GM18520 (cell line): ENCODE measurements at regions not wholly inside any gene's neighbourhood (a gene's known extent, or its start where the extent isn't known, plus 50 kb on each side); places are given as distances from the start of the nearest gene placed in this dataset.

ENCODE experiments used
- ATAC-seq: cut with Tn5 transposase; IDR thresholded peaks from one replicate; pipeline ENCODE4 v1.9.1; 2021; ENCODE audit not compliant: unreplicated experiment

DNA sequence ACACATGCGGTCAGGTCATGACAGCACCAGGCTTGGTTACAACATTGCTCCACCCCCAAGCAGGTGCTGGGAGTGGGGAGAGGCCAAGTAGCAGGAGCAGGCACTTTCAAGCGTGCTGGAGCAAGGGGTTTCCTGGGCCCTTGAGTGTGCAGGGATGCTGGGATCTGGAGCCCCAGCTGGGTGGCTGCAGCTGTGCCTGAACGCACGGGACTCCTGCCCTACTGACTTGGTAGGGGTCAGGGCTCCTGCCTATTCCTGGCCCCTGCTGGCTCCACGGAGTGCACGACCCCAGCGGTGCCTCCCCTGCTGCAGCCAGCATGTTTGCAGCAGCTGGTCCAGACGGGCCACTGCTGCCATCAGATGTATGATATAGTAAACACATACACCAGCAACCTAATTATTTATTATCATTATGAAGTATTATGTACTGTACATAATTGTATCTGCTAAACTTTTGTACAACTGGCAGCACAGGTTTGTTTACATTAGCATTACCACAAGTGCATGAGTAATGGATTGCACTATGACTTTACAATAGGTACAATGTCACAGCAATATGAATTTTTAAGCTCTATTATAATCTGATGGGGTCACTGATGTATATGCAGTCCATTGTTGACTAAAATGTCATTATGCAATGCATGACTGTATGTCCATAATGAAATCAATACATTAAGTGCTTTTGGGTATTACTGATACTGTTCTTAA lies 620.6 kb downstream of the RAPGEF2 start:
- no peak for ATAC-seq

DNA sequence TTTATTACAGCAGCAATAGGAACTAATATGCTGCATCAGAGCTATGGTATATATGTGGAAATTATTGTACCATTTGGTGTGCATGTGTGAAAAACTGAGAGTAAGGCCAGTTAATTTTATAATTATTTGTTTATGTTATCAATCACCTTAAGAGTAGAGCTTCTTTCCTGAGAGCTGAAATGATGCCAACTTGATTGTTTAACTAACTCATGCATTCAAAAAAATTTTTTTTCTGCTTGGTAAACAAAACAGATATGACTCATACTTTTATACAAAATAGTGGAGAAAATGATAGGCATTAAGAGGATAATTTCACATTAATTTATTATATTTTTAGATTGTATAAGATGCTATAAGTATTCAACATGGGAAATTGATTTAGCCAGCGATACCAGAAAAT lies 622.7 kb downstream of the RAPGEF2 start:
- ATAC-seq, result no peak

DNA sequence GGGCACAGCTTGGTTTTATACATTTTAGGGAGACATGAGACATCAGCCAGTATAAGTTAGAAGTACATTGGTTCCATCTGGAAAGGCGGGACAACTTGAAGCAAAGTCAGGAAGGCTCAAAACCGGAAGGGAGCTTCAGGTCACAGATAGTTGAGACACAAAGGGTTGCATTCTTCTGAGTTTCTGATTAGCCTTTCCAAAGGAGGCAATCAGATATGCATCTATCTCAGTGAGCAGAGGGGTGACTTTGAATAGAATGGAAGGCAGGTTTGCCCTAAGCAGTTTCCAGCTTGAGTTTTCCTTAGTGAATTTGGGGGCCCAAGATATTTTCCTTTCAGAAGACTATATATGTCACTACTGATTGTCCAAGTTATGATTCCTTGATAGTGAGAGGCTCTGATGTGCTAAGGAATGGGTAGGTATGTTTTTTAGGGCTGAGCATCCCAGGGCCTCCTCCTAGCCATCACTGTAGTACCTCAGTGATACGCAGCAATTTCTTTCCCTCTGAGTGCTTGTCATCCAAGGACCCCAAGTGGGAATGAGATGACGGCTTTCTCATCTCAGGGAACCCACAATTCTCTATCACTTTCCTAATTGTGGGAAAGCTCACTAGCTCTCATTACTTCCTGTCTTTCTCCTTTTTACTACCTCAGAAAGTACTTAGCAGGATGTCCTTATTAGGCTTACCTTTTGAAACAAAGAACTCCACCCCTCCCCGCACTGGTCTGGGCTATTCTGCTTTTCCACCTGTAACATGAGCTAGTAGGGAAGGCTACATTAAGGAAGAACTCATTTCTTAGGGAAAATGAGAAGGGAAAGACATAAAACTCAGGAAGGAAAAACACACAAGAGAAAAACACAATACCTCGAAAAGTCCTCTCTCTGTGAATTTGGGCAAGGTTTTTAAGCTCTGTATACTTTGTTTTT lies 632.7 kb downstream of the RAPGEF2 start:
- ATAC-seq, result no peak

DNA sequence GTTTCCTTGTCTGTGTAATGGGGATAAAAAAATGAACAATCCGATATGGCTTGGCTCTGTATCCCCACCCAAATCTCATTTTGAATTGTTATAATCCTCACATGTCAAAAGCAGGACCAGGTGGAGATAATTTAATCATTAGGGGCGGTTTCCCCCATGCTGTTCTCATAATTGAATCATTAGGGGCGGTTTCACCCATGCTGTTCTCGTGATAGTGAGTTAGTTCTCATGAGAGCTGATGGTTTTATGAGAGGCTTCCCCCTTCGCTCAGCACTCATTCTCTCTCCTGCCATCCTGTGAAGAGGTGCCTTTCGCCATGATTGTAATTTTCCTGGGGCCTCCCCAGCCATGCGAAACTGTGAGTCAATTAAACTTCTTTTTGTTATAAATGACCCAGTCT lies 633.5 kb downstream of the RAPGEF2 start:
- no peak for ATAC-seq

DNA sequence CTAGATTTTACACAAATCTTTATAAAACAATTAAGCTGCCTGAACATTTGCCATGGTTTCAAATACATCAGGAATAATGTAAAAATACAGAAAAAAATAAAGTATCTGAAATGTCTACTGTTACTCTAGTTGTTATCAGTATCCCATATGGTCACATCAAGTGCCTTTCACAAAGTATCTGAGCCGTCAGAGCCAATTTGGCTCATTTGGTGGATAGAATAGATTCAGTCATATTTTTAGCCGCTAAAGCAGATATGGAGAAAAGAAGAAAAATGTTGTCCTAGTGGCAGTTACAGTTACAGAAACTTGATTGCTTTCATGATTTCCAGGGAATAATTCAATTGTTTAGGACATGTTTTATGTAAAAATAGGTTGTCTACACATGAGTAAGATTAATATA lies 641.1 kb downstream of the RAPGEF2 start:
- ATAC-seq, result no peak

DNA sequence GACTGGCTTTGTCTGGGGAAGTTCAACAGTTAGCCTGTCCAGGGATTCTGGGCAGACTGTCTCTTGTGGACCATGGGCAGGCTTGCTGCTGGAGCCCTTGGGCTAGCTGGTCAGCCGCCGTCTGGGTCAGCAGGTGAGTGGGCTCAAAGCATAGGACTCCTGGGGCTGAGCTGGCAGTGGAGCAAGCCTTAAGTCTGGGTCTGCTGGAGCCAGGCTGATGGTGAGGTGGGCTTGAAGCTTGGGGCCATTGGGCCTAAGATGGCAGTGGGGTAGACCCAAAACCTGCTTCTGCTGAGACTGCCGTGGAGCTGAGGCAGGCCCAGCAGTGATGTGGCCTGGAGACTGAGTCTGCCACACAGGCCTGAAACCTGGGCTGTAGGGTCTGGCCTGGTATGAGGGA lies 645.1 kb downstream of the RAPGEF2 start:
- ATAC-seq, result no peak

DNA sequence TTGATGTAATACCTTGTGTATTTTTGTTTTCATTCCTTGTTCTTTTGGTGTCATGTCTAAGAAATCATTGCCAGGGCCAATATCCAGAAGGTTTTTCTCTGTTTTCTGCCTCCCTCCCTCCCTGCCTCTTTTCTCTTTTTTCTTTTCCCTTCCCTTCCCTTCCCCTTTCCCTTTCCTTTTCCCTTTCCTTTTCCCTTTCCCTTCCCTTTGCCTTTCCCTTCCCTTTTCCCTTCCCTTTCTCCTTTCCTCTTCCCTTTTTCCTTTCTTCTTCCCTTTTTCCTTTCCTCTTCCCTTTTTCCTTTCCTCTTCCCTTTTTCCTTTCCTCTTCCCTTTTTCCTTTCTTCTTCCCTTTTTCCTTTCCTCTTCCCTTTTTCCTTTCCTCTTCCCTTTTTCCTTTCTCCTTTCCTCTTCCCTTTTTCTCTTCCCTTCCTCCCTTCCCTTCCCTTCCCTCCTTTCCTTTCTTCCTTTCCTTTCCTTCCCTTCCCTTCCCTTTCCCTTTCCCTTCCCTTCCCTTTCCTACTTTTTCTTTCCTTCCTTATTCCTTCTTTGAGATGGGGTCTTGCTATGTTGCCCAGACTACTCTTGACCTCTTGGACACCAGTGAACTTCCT lies 646.1 kb downstream of the RAPGEF2 start:
- no peak for ATAC-seq

DNA sequence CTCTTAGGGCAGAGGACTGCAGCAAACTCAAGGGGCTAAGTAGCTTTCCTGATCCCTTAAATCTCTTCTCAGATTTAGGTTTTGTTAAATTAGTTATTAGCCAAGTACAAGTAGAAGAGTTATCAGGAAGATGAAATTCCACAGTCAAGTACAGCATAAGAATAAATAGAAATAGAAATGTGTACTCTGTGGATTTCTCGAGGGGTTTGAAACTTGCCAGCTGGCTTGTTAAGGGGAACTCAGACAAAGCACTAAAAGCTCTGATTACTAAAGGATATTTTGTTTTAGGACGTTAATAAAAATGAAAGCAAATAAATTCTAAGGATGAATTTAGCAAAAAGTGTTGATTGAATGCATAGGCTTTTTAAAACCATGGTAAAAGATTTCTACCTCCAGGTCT lies 654.6 kb downstream of the RAPGEF2 start:
- ATAC-seq, result no peak

DNA sequence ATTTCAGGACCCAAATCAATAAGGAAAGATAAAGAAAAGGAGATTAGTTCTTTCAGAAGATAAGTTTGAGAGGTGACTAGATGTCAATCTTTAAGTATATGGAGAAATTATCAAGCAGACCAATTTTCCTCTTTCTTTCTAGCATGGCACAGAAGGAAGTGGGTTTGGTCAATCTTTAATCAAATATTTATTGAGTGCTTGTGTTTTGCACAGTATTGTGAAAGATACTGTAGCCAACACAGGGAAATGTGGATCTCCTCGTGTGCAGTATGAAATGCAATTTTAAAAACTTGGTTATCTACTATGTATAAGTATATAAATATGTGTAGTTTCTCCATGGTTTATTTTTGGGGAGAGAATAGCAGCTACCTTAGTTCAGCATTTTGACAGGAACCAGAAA lies 655.2 kb downstream of the RAPGEF2 start:
- no peak for ATAC-seq

DNA sequence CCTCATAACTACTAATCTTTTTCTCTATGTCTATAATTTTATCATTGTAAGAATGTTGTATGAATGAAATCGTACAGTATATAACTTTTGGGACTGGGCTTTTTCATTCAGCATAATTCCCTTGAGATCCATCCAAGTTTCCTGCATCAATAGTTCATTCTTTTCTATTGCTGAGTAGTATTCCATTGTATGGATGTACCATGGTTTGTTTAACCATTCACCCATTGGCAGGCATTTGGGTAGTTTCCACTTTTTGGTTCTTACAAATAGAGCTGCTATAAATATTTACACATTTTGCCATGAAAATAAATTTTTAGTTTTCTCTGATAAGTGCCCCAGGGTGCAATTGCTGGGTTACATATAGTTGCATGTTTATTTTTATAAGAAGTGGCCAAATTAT lies 659.8 kb downstream of the RAPGEF2 start:
- ATAC-seq, result no peak

DNA sequence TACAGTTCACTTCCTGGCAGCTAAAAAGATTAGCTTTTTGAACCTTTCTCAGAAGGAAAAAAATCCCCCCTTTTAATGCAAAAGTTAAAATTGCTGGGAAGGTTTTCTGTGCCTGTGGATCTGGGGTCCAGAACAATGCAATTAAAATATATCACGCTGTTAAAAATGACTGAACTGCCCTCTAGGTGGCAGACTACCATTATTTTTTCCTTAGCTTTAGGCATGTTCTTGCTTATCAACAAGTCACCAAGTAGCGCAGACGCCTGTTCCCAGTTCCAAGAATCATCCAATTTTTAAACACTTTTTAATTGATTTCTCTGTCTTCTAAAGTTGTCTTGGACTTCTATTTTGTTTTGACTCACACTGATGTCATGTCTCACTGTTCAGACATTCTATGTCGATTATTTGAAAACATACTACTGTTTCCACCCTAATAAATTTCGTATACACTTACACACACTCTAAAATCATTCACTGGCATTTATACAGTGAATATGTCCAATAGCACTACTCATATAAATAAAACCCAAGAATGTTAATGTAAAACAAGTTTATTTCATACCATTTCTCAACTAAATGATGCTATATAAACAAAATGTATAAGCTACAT lies 661.6 kb downstream of the RAPGEF2 start:
- peak; percentile 65 for ATAC-seq

DNA sequence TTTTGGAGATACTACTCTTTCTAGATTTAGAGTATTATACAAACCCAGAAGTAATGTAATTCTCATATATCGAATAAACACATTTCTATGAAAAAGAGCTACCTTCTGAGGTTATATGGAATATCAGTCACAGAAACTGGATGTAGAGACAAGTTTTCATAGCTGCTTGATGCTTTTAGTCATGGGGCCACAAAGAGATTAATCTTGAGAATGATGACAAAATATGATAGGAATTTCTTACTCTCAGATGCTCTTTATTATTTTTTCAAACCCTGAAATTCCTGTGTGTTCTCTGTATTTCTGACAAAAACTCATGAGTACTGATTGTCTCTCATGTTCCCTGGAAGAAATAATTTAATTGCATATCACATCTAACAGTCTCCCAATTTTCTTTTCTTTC lies 662.5 kb downstream of the RAPGEF2 start:
- ATAC-seq, result no peak

DNA sequence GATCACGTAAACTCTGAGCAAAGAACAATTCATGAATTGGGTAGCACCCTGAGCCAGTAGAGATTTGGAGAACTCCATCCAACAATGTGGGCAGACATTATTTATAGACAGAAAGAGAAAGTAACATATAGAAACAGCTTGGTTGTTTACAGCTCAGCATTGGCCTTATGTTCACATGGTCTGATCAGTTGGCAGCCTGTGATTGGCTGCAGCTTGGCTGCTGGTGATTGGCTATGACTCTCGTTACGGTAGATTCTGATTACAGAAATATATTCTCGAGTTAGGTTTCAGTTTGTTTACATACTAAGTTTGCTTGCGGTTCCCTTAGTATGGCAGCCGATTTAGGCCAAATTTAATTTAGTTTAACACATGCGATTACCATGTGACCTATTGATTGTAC lies 663.4 kb downstream of the RAPGEF2 start:
- no peak for ATAC-seq

DNA sequence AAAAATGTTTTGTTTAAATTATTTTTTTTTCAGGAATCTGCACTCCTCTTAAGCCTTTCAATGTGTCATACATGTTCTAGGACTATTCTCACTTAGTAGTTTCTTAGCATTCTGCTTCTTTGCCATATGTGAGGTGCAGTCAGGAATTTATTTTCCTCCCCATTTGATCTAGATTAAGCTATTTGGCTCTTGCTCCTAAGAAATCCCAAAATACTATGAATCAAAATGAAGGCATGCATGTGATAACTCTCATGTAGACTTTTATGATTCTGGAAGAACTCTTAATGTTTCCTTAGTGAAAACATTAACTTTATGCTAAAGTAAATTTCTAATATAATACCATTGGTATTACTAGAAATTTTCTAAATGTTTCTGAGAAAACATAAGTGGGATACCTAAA lies 664.5 kb downstream of the RAPGEF2 start:
- no peak for ATAC-seq

DNA sequence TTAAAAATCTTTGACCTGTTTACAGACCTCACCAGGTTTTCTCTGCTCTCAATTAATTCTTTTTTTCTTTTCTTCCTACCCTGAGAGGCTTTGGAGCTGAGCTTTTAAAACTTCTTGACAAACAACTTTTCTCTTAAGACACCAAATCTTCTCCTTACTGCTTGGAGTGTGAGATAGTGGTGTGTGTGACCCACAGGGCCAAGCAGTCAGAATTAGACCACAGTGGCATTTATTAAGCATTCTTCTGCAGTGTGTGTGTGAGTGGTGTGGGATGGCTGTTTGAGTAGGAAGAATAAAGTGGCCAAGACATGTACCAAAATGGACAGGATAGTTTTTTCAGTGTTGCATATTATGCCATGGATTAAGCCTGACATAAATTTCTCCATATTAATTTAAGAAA lies 665.1 kb downstream of the RAPGEF2 start:
- no peak for ATAC-seq

DNA sequence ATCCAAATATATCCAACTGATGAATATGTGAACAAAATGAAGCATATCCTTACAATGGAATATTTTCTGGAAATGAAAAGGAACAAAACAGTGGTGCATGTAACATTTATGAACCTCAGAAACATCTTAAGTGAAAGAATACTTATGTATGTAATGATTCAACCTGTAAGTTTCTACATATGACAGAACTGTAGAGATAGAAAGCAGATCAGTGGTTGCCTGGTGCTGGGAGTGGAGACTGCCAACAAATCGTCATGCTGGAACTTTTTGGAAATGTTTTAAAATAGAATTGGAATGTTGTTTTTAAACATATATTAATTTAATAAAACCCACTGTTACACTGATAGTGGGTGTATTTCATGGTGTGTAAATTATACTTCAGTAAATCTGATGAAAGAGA lies 667.5 kb downstream of the RAPGEF2 start:
- ATAC-seq, result no peak

DNA sequence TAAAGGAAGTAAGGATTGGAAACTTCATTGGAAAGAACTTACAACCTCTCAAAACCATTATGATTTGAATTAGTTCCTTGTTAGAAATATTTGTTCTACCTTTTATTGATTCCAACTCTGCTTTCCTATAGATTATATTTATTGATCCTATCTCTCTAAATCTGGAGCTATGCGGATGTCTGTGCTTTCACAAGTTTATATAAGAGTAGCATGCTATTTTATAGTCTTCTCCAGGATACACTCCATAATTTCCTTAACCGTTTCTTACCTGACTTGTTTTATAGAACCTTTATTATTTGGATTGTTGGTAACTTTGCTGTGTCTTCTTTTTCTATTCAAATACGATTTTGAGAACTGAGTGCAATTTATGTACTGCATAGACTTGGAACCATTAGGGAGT lies 668.1 kb downstream of the RAPGEF2 start:
- no peak for ATAC-seq

DNA sequence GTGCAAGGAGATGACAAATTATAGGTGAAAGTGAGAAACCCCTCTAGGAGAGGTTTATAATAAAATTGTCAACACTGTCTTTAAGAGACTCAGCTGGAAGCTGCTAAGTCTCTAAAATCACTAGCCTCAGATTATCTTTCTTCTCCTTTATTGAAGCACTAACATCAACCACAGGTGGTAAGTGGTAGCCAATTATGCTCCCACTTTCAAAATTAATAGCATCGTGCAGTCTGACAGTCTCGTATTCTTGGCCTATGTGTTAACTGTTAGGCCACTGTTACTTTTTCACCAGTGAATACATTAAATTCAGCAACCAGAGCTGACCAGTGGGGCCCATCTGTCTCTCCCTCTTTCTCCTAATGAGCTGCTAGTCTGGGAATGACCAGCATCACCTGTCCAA lies 674.1 kb downstream of the RAPGEF2 start:
- no peak for ATAC-seq

DNA sequence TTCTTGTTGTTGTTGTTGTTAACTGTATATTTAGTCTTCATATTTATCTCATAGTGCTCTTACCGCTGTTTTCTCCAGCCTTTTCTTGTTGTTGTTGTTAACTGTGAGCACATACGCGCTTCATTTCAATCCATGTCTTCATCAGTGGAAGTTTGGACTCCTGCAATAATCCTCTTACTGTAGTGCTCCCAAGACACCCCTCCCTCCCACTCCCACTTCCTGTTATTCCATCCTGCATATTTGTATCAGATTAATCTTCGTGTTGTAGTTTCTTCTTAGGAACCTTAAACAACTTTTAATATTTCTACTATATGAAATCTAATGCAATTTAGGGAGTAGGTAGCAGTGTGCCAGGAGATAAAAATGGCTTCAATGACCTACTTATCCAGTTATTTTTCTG lies 674.8 kb downstream of the RAPGEF2 start:
- no peak for ATAC-seq

DNA sequence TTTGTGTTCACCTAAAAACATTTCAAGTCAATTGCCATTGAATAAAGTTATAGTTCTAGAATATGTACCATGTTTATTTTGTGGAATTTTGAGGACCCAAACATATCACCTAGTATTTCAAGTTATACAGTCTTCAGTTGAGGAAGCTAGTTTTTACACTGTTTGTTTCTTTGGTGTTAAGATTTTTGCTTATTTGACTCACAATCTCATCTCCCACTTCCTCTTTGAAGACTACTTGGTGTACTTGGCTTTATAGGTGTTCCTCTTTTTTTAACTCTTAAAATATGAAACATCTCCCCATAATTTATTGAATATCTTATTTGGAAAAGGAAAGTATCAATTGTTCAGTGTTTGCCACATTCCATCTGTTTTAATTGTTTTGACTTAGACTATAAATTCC lies 675.4 kb downstream of the RAPGEF2 start:
- no peak for ATAC-seq

DNA sequence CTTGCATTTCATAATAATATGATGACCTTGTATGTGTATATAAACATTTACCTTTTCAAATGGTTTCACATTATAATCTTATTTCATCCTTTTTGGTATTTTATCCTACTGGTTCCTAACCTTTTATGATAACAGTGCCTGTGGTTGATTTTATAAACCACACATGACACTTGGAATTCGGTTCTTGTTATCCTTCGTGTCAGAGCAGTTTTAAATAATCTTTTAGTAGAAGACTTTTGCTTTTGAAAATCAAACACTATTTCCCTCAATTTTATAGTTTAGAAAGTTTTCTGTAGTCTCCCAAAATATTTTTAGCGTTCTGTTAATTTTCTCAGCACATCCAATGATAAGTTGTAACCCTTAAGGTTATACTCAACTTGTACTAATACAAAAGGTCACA lies 676.8 kb downstream of the RAPGEF2 start:
- ATAC-seq, result no peak
